DMS53 treated with DMSO at 0.1 percent for 48 hours (cell line): ENCODE measurements at regions not wholly inside any gene's neighbourhood (a gene's known extent, or its start where the extent isn't known, plus 50 kb on each side); places are given as distances from the start of the nearest gene placed in this dataset.

ENCODE experiments used
- DNase-seq: peaks from one replicate; lab custom pipeline; 2025; ENCODE audit not compliant: unreplicated experiment; lab: John Stamatoyannopoulos, UW

DNA sequence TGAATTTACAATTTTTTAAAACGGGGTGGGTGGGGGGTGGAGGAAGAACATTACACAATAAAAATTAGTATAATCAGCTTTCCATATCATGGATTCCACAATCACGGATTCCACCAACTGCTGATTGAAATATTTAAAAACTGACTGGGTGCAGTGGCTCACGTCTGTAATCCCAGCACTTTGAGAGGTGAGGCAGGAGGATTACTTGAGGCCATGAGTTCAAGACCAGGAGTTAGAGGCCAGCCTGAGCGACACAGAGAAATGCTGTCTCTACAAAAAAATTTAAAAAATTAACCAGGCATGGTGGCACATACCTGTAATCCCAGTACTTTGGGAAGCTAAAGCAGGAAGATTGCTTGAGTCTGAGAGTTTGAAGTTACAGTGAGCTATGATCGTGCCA lies 254.7 kb downstream of the ATG4C start:
- DNase-seq = no peak

DNA sequence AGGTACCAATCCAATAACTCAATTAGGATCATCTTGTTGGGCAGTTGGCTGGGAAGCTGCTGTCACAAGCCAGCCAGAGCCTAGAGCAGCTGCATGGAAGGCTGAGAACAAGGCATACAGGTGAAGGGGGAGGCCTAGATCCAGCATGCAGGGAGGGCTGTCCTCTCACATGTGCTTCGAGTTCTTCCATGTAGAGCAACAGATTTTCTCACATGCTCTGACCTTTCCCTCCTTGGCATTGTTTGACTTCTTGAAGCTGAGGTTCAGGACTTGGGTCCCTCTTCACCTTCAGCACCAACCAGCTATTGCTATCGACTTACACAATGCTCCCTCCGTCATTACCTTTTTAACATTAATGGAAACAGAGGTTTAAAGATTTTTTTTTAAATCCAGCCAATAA lies 257.7 kb downstream of the ATG4C start:
- DNase-seq = no peak

DNA sequence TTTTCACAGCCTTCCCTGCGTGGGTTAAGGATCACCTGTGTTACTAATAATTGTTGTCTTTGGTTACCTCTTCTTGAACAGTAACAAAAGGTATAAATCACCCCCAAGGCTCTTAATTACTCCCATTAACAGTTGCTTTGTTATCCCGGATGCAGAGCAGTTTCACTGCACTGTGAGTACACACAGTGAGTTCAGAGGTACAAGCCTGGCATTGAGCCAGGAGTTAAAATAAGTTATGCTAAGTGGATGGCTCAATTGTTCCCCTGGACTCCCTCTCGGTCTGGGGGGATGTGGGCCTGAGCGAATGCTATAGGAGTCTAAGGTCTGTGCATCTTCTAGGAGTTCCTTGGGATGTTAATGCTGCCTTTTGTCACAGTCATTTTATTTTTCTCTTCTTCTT lies 258.3 kb downstream of the ATG4C start:
- no peak for DNase-seq

- no peak for DNase-seq
These were observed 262.6 kb downstream of the ATG4C start for GRCh38 chr1:63046539-63046938.

DNA sequence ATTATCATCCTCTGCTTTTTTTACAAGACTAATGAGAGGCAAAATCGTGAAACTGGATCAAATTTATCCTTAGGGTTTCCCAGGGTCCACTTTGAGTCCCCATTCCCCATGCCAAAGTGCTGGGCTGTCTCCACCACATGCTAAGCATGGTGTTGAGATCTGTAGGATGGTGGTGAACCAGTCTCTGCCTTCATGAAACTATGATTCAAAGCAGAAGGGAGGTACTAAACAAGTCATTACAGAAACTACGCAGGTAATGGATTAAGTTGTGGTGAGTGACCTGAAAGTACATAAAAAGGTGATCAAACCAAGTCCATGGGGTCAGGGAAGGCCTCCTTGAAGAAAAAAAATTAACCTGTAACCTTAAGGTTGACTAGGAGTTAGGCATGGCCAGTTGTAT lies 265.2 kb downstream of the ATG4C start:
- DNase-seq = no peak

- no peak for DNase-seq
These were observed 267.4 kb downstream of the ATG4C start for GRCh38 chr1:63051356-63051755.

DNA sequence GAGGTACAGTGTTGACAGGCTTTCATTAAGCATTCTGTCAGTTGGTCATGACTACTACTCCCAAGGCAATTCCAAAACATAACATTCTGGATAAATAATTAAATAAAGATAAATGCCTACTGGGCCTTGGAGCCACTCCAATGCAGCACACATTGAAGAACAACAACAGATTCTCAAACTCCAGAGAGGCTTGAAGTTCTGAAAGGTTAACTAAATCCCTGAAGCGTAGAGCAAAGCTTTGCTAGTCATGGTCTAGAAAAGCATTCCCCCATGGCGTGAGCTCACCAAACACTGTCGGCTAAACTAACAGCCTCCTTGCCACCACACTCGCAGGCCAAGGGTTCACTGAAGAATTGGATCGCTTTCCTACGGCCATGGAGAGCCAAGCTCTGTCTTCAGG lies 268.0 kb downstream of the ATG4C start:
- DNase-seq = no peak

GRCh38 chr1:63054184-63054583 lies 268.2 kb upstream of the FOXD3 start:
- DNase-seq = no peak

- DNase-seq = no peak
These were observed 259.0 kb upstream of the FOXD3 start for GRCh38 chr1:63063367-63063766.

DNA sequence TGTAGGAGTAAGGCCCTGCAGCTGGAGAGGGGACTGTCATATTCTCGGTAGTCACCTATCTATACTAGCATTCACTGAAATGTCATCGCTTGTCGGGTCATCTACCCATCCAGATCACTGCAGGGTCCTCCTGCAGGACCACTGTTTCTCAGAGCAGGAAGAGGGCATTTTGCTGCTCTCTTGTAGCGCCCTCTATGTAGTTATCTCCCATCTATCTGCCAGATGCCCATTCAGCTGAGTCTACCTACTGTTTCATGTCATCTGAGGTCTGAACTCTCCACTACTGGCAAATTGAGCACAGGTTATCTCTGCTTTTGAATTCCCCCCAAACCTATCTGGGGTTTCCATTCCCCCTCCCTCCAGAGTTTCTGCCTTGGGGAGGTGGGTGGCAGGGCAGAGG lies 258.2 kb upstream of the FOXD3 start:
- DNase-seq = no peak

DNA sequence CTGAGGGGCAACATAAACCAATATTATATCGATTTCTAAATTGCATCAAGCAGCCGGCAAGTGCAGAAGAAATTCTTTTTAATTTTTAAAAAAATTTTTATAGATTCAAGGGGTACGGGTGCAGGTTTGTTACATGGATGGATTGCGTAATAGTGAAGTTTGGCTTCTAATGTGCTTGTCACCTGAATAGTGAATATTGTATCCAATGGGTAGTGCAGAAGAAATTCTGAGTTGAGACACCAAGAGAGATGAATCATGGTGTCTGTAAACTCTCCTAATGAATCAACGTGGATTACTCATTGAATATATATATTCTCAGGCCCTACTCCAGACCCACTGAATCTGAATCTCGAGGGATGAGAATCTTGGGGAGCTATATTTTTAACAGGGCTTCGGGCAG lies 253.7 kb upstream of the FOXD3 start:
- DNase-seq = no peak

- DNase-seq = no peak
These were observed 253.2 kb upstream of the FOXD3 start for GRCh38 chr1:63069214-63069613.

- DNase-seq = no peak
These were observed 248.8 kb upstream of the FOXD3 start for GRCh38 chr1:63073309-63074306.

- DNase-seq = no peak
These were observed 248.0 kb upstream of the FOXD3 start for GRCh38 chr1:63074321-63074720.

DNA sequence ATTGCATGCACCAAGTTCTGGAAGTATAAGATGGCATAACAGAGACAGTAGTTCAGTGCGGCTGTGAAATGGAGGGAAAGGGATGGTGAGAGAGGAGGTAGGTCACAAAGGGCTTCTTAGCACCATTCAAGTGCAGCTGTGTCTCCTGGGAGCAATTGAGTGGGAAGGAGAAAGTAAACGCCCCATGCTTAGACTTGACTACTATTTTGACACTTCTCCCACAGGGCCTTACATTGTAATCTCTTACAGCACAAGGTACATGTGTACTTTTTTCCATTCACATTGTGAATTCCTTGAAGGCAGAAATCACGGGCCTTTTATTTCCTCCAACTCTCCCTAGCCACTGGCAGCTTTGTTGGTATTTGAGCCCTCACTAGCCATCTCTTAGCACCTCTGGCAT lies 239.6 kb upstream of the FOXD3 start:
- DNase-seq = no peak

DNA sequence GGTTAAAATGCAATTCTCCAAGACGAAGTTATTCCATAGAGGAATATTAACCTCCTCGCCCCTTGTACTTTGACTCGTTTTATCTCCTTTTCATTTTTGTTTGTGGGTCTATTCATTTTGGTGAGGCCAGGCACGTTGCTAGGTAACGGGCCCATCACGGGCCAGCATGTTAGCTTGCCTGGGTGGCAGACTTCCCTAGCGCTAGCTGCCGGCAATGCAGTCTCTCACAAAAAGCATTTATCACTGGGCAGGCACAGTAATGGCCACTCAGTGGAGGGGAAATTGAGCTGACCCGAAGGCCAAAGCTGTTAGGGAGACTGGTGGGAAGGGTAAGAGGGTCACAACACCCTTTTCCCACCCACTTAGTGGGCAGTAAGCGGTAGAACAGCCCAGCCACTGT lies 234.4 kb upstream of the FOXD3 start:
- DNase-seq = no peak

DNA sequence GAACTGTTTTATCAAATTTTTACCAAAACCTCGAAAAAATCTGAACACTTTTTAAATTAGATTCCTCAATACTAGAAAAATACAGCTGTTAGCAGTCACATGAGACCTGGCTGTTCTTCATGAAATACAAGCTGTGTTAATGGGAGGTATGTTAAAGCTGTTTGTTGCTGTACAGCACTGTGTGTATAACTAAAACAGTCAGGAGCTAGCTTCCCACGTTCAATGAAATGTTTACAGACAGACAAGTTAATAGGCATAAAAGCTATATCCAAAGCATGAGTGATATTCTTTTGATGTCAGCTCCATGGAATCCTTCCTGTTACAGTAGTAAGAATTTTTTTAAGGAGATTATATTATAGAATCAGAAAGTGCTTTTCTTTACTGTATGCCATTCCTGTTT lies 223.2 kb upstream of the FOXD3 start:
- DNase-seq = no peak

DNA sequence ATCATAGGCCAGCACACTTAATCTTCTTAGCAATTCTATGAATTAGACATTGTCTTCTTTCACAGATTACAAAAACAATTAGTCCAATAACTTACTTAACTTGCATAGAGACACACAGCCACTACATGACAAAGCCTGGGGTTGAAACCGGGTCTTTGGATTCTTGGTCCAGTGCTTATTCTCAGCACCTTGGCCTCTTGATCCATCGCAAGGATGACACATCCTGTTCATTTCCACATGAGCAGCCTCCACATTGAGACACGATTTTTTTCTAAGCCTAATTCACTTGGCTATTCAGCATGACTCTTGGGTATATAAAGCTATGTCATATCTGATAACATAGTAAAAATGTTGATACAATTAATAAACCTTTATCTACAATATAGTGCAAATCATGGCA lies 221.0 kb upstream of the FOXD3 start:
- DNase-seq = no peak

- DNase-seq = no peak
These were observed 218.7 kb upstream of the FOXD3 start for GRCh38 chr1:63103682-63104081.

GRCh38 chr1:63107066-63107465 lies 215.3 kb upstream of the FOXD3 start:
- DNase-seq = no peak

DNA sequence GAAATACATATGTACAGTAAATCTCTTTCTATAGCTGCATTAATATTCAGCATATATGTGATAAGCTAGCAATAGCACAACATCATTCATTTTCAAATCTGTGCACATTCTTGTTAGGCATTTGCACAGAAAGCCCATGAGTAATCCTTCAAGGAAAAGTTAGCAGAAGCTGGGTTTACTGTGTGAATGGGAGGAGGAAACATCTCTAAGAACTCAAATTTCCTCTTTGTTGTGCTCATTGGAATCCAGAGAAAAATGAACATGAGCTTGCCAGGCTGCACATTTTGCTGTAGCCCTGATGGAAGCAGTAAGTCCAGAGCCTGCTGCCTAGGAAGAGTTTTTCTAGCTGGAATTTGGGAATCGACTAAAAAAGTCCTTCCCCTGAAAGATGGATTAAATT lies 214.2 kb upstream of the FOXD3 start:
- no peak for DNase-seq

GRCh38 chr1:63112155-63112900 lies 210.0 kb upstream of the FOXD3 start:
- DNase-seq = no peak
